ENCODE measurements at regions not wholly inside any gene's neighbourhood (a gene's known extent, or its start where the extent isn't known, plus 50 kb on each side); places are given as distances from the start of the nearest gene placed in this dataset.

DNA sequence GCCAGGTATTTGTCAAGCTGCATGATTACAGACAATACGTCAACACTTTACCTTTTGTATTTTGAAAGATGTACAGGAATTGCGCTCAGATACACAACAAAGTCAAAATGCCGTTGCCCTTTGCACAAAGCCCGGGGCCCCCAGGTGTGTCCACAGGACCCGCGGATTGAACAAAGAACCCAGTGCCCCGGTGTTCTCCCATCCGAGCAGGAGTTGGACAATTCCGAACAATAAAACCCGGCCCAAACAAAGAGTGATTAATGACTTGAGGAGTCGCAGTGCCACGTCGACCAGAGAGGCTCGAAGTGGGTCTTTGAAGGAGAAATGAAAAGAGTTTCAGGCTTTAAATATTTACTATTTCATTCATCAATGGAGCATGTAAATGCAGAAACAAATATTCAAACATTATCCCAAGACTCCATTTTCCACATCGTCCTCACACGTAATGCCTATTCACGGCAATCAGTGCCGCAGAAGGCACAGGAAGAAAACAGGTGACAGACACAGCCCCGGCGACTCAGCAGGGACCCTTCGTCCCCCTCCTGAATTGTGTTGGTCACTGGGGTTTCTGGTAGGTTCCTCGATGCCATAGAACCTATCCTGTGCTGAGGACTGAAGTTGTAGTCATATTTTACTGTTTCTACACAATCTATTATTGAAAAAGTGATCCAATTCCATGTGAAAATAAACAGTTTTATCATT is 70.9 kb upstream of the MGMT start:
- no peak for DNase-seq

DNA sequence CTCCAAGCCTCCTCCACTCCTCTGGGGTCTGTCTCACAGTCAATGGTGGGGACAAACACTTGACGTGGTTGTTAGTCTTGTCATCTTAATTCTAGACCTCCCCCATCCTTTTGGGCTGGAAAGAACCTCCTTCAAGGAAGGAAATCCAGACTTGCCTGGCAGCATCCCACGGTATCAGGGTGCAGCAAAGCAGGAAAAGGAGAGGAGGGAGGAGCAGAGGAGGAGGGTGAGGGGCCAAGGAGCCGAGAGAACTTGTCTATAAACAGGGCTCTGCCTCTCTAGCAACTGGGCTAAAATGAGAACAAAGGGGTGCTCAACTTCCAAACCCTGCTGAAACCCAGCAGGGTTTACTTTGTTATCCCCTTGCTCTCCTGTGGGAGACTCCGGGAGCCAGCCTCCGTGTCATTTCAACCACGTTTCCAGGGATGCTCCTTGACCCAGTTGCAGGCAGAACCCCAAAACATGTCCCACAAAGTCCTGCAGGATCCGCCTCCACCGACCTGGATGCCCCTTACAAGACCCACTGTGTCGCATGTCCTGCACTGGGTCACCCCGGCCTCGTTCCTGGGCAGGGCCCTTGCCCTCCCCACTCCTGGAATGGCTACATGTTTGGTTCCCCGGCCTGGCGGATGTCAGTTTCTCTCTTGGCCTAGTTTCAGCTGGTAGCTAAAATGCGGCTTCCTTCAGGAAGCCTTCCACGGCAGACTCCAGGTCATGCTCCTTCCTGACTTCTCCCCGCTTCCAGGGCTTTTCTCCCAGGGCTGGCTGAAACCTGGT is 69.7 kb upstream of the MGMT start:
- DNase-seq = no peak

DNA sequence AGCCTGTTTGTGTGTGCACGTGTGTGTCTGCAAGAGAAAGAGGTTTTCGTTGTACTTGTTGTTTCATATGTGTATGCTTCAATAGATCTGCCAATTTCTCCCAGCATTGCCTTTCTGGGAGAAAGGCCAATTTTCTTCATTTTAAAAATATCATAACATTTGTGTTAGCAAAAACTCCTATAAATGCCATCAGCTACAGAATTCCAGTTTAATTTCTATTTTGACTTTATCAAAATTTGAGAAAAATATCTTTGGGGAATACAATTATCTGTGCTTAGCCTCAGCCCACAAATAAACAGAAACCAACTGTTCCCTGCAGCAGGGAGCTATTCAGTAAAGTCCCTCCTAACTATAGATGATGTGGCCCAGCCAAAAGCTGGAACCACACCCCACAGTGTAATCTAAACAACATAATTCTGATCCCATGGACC is 68.3 kb upstream of the MGMT start:
- DNase-seq = no peak

- no peak for DNase-seq
Observed at GRCh38 chr10:129400426-129400825, 66.6 kb upstream of the MGMT start.

- no peak for DNase-seq
Observed at GRCh38 chr10:129402459-129402858, 64.6 kb upstream of the MGMT start.

- no peak for DNase-seq
Observed at GRCh38 chr10:129404091-129404490, 63.0 kb upstream of the MGMT start.

- no peak for DNase-seq
Observed at GRCh38 chr10:129405389-129405788, 61.7 kb upstream of the MGMT start.

- no peak for DNase-seq
Observed at GRCh38 chr10:129410688-129411392, 56.2 kb upstream of the MGMT start.

DNA sequence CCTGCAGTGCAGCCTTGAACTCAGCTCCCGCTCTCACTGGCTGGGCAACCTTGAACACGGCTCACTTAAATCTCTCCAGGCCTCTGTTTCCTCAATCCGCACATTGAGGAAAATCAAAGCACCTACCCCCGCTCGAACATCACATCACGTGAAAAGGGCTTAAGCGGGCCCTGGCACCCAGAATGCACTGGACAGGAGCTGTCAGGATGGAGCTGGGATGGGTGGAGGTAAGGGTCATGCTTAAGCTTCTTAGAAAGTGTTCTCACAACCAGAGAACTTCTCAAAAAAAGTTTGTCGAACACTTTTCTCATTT is 55.7 kb upstream of the MGMT start:
- DNase-seq = no peak

DNA sequence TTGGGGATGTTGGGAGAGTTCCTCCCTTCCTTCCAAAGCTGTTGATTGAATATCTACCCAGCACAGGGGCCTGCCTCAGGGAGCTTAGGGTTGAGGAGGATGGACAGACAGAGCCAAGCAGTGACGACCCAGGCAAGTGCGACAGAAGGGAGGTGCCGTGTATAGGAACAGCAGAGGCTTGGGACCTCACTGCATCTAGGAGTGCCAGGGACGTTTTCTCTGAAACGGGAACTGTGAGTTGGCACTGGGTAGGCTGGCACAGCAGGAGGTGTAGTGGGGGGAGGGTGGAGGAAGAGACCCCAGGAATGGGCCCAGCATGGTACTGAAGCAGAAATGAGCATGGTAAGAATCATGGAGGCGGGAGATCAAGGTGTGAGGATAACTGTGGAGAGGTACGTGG is 55.3 kb upstream of the MGMT start:
- DNase-seq = no peak

DNA sequence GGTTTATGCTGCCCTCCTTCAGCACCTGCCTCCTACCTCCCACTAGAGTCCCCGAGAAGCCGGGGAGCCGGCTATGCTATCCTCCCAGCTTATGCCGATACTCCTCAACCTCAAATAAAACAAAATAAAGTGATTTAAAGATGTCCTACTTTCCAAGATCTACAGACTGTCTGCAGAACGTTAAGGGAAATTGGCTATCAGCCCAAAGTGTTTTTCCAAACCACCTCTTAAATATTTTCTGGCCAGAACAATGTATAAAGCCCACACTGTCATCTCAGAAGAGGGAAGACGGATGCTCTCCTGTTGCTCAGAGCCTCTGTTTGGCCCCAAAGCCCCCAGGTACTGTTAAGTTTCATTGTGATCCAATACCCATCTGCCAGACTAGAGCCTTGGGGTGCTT is 54.0 kb upstream of the MGMT start:
- no peak for DNase-seq

DNA sequence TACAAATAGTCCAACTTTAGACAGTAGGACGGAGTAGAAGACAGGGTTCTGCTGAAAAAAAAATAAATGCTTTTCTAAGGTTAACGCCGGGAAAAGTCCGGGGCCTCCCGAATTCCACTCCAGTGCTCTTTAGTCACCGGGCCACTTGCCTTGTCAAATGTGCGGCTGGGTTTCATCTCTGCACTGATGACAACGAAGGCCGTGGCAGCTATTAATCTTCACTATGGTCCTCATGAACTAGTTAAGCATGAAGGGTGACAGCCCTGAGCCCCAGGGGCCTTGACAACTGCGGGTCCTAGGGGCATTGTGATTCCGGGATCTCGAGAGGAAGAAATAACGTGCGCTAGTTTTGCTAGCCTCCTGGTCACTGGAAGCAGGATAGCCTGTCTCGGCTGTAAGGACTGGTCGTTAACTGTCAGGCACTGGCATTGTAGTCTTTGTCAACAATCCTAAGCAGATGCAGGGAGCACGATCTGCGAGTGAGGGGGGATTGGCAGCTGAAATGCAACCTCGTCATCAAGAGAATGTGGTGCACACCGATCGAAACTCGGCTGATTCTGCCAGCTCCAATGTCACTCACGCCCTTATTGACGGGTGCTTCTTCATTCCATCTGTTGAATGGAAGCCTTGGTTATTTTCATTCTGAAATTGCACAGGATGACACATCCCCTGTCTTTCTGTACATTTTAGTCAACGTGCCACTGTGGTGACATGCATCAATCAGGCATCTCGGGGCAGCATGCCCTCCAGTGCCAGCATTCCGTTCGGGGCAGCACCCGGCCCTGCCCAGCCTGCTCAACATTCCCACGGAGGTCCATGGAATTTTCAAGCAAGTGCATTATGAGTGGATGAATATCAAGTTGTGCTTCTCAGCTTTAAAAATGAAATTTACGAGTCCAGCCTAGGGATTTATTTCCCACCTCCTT is 51.6 kb upstream of the MGMT start:
- no peak for DNase-seq

DNA sequence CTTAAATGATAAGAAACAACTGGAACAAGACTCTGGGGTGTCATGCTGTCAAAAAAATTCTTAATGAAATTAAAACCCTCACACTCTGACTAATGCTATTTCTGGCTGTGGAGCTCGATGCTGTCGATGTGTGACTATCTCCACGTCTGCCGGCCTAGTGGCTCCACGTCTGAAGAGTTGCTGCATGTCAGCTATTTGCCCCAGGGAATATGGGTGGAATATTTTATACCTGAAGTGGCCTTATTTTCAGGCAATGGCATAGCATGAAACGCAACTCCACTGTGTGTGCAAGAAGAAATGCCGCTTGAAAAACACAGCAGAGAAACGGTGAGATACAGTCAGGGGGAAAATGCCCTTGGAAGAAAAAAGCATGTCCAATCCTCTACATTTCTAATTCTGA is 50.9 kb upstream of the MGMT start:
- no peak for DNase-seq

DNA sequence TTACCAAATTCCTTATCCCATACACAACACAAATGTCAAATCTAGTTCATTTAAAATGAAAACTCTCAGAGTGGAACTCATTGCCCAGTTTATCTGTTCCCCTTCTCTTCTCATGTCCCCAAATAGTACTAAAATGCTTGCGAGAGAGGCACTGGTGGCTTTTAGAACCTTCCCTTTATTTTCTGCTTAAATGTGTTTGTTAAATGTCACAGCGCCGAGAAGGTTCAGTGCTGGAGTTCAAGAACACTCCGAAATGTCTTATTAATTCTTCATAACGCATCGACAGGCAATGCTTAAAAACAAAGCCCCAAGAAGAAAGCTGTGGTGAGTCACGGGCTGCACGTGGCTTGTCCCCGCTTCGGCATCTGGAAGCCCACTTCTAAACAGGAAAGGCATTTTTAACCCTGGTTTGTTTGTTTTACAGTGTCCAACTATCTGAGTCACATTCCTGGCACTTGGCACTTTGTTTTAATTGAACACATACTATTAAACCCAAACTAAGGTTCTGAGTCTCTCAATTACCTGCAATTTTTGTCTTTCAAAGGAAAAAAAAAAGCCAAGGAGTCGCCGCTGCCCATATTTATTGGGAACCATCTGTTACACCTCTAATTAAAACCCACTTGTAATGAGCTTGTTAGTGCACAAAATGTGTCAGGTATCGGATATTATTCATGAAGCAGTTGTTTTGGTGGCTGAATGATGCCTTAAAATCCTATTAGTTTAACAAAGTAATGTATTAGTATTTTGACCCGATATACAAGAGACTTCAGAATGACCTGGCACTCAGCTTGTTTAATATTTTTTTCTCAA is 49.9 kb upstream of the MGMT start:
- no peak for DNase-seq
